LNCaP clone FGC (cell line): ENCODE measurements at regions not wholly inside any gene's neighbourhood (a gene's known extent, or its start where the extent isn't known, plus 50 kb on each side); places are given as distances from the start of the nearest gene placed in this dataset.

Source experiments
- DNase-seq: peaks from one replicate; pipeline ENCODE4 v3.0.0-alpha.2; 2011; ENCODE audit warnings: low read depth
- H3K4me3 ChIP-seq: 2 replicates; pipeline ENCODE4 v1.5.1; 2011; ENCODE audit warnings: mild to moderate bottlenecking, low read depth, low read length, control low read depth
- CTCF ChIP-seq: IDR thresholded peaks from 2 replicates; pipeline ENCODE4 v1.5.1; 2012; ENCODE audit warnings: mild to moderate bottlenecking; ENCODE audit not compliant: control insufficient read depth, insufficient read depth; ENCODE audit errors: extremely low read depth

- TF ChIP-seq CTCF, result no peak
- H3K4me3 ChIP-seq, result no peak overlapping the region
- DNase-seq, result no peak
Observed at GRCh38 chr2:182540252-182540651, 113.4 kb upstream of the PDE1A start.

GRCh38 chr2:182541268-182541667 is 114.4 kb upstream of the PDE1A start:
- H3K4me3 ChIP-seq, result no peak overlapping the region
- no peak for DNase-seq
- no peak for TF ChIP-seq CTCF

GRCh38 chr2:182542501-182543258 is 115.8 kb upstream of the PDE1A start:
- TF ChIP-seq CTCF, result no peak
- DNase-seq, result no peak
- H3K4me3 ChIP-seq, result no peak overlapping the region

- no peak for TF ChIP-seq CTCF
- no peak for DNase-seq
- no peak overlapping the region for H3K4me3 ChIP-seq
Observed at GRCh38 chr2:182543741-182544525, 117.1 kb upstream of the PDE1A start.

GRCh38 chr2:182545420-182546167 is 118.8 kb upstream of the PDE1A start:
- no peak for TF ChIP-seq CTCF
- H3K4me3 ChIP-seq, result no peak overlapping the region
- no peak for DNase-seq

- H3K4me3 ChIP-seq, result no peak overlapping the region
- no peak for TF ChIP-seq CTCF
- no peak for DNase-seq
Observed at GRCh38 chr2:182548031-182548950, 121.5 kb upstream of the PDE1A start.
